Urinary bladder (tissue), 3 donors: ENCODE measurements at regions not wholly inside any gene's neighbourhood (a gene's known extent, or its start where the extent isn't known, plus 50 kb on each side); places are given as distances from the start of the nearest gene placed in this dataset.

Experiments used
- DNase-seq: peaks from one replicate; pipeline ENCODE4 v3.0.0-alpha.2; 2015; ENCODE audit errors: extremely low spot score
- H3K27ac ChIP-seq: one replicate; pipeline ENCODE4 v1.5.1; 2013; ENCODE audit warnings: low read depth, mild to moderate bottlenecking, moderate library complexity
- H3K36me3 ChIP-seq: one replicate; pipeline ENCODE4 v1.6.1; 2013; ENCODE audit warnings: mild to moderate bottlenecking, moderate library complexity; ENCODE audit not compliant: insufficient read depth
- H3K4me1 ChIP-seq: one replicate; pipeline ENCODE4 v1.6.1; 2013; ENCODE audit warnings: mild to moderate bottlenecking, moderate library complexity; ENCODE audit not compliant: insufficient read depth
- H3K4me3 ChIP-seq: one replicate; pipeline ENCODE4 v1.5.1; 2013; ENCODE audit warnings: low read depth, low read length
- WGBS: extraction: QIAGEN DNeasy Blood & Tissue Kit; methylation state at CpG from one replicate; pipeline ENCODE4 v1.1.7; 2013; 5-methylcytosine and 5-hydroxymethylcytosine counted together
- donor health status: healthy with polysubstance abuse.
- donor health status: healthy.

DNA sequence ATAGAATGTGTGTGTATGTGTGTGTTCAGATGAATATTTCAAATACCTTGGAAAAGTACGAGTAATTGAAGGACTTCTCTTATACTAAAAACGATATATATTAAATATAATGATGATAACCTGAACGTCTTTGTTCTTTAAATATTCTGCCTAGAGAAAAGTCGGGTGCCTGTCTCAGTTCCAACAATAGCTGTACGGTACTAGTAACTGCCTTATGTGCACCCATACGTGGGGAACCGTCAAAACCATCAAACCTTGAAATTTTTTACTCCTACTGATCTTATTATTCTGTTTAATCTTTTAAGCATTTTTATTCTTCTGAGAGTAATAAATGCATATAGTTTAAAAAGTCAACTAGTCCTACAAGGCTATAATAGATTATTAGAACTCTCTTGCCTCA is 1045.7 kb downstream of the C4orf33 start:
- 81% methylated on average over 7 of the region's 7 CpGs for WGBS
- no peak for DNase-seq

GRCh38 chr4:130143656-130144055 is 1047.7 kb downstream of the C4orf33 start:
- 48% methylated on average over 1 of the region's 1 CpG for WGBS
- no peaks in the 10 kb centered on the region for H3K4me1 ChIP-seq
- H3K4me3 ChIP-seq = no peak overlapping the region
- H3K27ac ChIP-seq = no peak overlapping the region
- no peak for DNase-seq
- H3K36me3 ChIP-seq = no peaks in the 10 kb centered on the region

More for the DNA sequence above, 1045.7 kb downstream of the C4orf33 start:
- Histone ChIP-seq H3K27ac (no peak overlapping the region), H3K36me3 (no peaks in the 10 kb centered on the region), H3K4me3 (no peak overlapping the region), H3K4me1 (no peaks in the 10 kb centered on the region)

GRCh38 chr4:130146773-130147172 is 1050.8 kb downstream of the C4orf33 start:
- H3K4me3 ChIP-seq = no peak overlapping the region
- DNase-seq = no peak
- H3K36me3 ChIP-seq = no peaks in the 10 kb centered on the region
- WGBS = 81% methylated on average over 2 of the region's 2 CpGs
- no peak overlapping the region for H3K27ac ChIP-seq
- no peaks in the 10 kb centered on the region for H3K4me1 ChIP-seq

GRCh38 chr4:130147641-130148040 is 1051.7 kb downstream of the C4orf33 start:
- no peak overlapping the region for H3K4me3 ChIP-seq
- H3K36me3 ChIP-seq = no peaks in the 10 kb centered on the region
- no peaks in the 10 kb centered on the region for H3K4me1 ChIP-seq
- no peak overlapping the region for H3K27ac ChIP-seq
- WGBS = 72% methylated on average over 2 of the region's 2 CpGs
- DNase-seq = no peak

DNA sequence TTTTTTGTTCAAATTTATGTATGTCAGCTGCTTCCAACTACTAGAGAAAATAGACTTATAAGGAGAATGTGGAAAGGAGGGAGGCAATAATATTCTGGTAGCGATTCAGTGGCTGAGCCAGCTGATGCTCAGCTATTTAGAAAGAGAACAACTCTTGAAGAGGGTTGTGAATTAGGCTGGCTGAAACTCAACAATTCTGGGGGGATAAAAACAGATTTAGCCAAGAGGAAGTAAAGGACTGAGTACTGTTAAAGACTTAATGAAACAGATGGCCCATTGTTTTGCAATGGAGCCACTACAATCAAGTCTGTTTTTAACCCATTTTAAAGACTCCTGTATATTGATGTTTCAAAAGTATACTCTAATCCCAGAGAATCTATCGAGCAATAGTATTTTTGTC is 1058.9 kb downstream of the C4orf33 start:
- WGBS = 67% methylated on average over 2 of the region's 2 CpGs
- no peaks in the 10 kb centered on the region for H3K36me3 ChIP-seq
- H3K4me3 ChIP-seq = no peak overlapping the region
- H3K27ac ChIP-seq = no peak overlapping the region
- no peak for DNase-seq
- H3K4me1 ChIP-seq = no peaks in the 10 kb centered on the region

DNA sequence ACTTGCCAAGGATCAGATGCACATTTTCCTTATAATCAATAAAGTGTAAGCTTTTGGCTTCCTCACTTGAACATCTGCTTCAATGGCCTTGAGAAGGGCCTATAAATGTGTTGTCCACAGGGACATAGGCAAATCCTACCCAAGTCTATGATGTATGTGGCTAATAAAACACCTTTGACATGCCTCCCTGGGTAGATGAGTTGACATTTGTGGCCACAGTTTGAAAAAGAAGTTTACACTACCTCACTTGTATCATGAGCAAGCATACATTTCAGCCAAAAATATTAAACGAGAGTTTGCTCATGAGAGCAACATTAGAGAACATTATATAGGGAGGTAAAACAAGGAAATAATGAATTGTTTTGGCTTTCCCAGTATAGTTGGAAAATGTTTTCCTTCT is 1067.7 kb downstream of the C4orf33 start:
- WGBS = 84% methylated on average over 1 of the region's 1 CpG
- no peak overlapping the region for H3K4me3 ChIP-seq
- DNase-seq = no peak
- no peaks in the 10 kb centered on the region for H3K4me1 ChIP-seq
- H3K27ac ChIP-seq = no peak overlapping the region
- H3K36me3 ChIP-seq = no peaks in the 10 kb centered on the region

GRCh38 chr4:130165381-130165780 is 1069.4 kb downstream of the C4orf33 start:
- no peak overlapping the region for H3K4me3 ChIP-seq
- H3K27ac ChIP-seq = no peak overlapping the region

GRCh38 chr4:130172156-130172555 is 1076.2 kb downstream of the C4orf33 start:
- H3K27ac ChIP-seq = no peak overlapping the region
- no peaks in the 10 kb centered on the region for H3K4me1 ChIP-seq
- no peak overlapping the region for H3K4me3 ChIP-seq
- 55% methylated on average over 3 of the region's 3 CpGs for WGBS
- H3K36me3 ChIP-seq = no peaks in the 10 kb centered on the region
- no peak for DNase-seq

More at GRCh38 chr4:130165381-130165780, 1069.4 kb downstream of the C4orf33 start:
- DNase-seq = no peak
- 90% methylated on average over 1 of the region's 1 CpG for WGBS
- no peaks in the 10 kb centered on the region for H3K4me1 ChIP-seq
- no peaks in the 10 kb centered on the region for H3K36me3 ChIP-seq

DNA sequence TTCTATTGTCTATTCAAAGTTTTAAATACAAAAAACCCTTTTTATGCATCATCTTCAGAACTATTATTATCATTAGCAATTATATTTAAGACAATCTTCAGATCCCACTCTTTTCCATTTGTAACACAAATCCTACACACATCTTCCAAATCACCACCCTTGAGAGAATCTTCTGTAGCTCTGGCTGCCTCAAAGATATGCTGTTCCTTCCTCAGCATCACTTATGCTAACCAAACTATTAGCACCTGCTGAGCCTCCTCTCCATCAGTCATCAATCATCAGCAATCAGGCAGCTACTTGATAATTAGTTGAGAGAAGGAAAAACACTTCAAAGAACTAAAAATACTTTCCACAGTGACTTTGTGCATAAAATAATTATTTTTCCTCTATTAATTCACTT is 1082.2 kb downstream of the C4orf33 start:
- Histone ChIP-seq H3K36me3 (no peaks in the 10 kb centered on the region), H3K4me3 (no peak overlapping the region), H3K4me1 (no peaks in the 10 kb centered on the region), H3K27ac (no peak overlapping the region)
- DNase-seq = no peak

GRCh38 chr4:130183096-130183495 is 1087.1 kb downstream of the C4orf33 start:
- Histone ChIP-seq H3K36me3 (no peaks in the 10 kb centered on the region), H3K4me3 (no peak overlapping the region), H3K4me1 (no peaks in the 10 kb centered on the region), H3K27ac (no peak overlapping the region)
- WGBS = 63% methylated on average over 2 of the region's 2 CpGs
- no peak for DNase-seq

- no peaks in the 10 kb centered on the region for H3K36me3 ChIP-seq
- DNase-seq = no peak
- 70% methylated on average over 4 of the region's 4 CpGs for WGBS
- H3K27ac ChIP-seq = no peak overlapping the region
- H3K4me3 ChIP-seq = no peak overlapping the region
- H3K4me1 ChIP-seq = no peaks in the 10 kb centered on the region
Measured at GRCh38 chr4:130183766-130184165, 1087.8 kb downstream of the C4orf33 start.

DNA sequence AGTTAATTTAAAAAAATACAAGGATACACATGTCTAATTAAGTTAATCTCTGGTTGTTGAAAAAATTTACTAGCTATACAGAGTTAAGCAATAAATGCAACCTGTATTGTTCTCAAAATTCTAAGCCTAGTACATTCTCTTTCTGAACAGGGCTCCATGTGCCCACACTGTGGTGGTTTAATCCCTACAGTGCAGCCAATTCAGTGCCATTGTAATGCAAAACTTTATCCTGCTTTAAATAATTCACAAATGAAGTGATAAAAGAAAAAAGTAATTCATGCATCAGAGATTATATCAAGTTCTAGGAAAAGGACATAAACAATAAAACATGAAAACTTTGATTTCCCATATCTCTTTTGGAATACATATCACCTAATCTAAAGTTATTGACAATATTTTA is 1089.2 kb downstream of the C4orf33 start:
- no peak for DNase-seq
- H3K27ac ChIP-seq = no peak overlapping the region
- H3K4me3 ChIP-seq = no peak overlapping the region
- H3K36me3 ChIP-seq = no peaks in the 10 kb centered on the region
- H3K4me1 ChIP-seq = no peaks in the 10 kb centered on the region

DNA sequence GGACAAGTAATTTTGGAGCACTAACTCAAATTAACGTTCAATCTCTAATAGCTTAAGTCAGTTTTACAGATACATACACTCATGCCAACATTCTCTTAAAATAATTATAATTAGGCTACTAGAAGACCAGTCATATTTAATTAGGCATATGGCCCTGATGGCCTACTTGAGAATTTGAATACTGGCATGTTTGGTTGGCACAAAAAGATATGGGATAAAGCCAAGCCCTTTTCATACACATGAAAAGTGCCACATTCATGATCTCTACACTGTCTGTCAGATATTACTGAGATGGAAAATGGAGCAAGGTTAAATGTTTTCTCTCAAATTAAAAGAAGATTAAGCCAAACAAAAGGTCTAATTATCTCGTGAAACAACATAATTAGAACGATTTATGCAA is 1091.0 kb downstream of the C4orf33 start:
- Histone ChIP-seq H3K27ac (no peak overlapping the region), H3K36me3 (no peaks in the 10 kb centered on the region), H3K4me1 (no peaks in the 10 kb centered on the region), H3K4me3 (no peak overlapping the region)
- no peak for DNase-seq
- 86% methylated on average over 3 of the region's 3 CpGs for WGBS

DNA sequence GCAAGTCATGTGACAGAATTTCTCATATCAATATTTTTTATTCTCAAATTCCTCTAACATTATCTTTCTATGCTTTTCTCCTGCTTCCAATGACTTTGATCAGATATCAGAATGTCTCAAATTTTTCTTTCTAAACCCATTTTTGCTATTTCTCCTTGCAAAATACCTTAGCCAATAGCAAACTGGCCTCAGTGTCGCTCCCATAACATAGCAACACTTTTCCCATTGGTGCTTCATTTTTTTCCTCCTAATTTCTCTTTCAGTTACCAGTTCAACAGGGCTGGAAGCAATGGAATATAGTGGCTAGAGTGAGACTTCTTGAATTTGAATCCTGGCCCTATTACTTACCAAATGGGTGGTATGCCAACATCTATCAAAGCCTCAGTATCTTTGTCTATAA is 1091.6 kb downstream of the C4orf33 start:
- Histone ChIP-seq H3K27ac (no peak overlapping the region), H3K4me3 (no peak overlapping the region), H3K36me3 (no peaks in the 10 kb centered on the region), H3K4me1 (no peaks in the 10 kb centered on the region)
- 91% methylated on average over 1 of the region's 1 CpG for WGBS
- no peak for DNase-seq

- WGBS = 93% methylated on average over 3 of the region's 3 CpGs
Measured at GRCh38 chr4:130192787-130193186, 1096.8 kb downstream of the C4orf33 start.

More at GRCh38 chr4:130192787-130193186, 1096.8 kb downstream of the C4orf33 start:
- no peaks in the 10 kb centered on the region for H3K36me3 ChIP-seq
- no peak overlapping the region for H3K4me3 ChIP-seq
- no peak for DNase-seq
- no peaks in the 10 kb centered on the region for H3K4me1 ChIP-seq
- no peak overlapping the region for H3K27ac ChIP-seq
